GM12878 (cell line): ENCODE measurements at regions not wholly inside any gene's neighbourhood (a gene's known extent, or its start where the extent isn't known, plus 50 kb on each side); places are given as distances from the start of the nearest gene placed in this dataset.

Experiments
- ATAC-seq: fragments of 200-7000 bp; cut with Tn5 transposase; 3 replicates; pipeline ENCODE4 v1.9.1; 2020; ENCODE audit warnings: mild to moderate bottlenecking, moderate library complexity
- BruUV-seq: library from RNA; stranded (reverse); fragments of 400-500 nt; replicated peaks from 2 replicates; lab custom pipeline; 2021; lab: Mats Ljungman, UMichigan
- CTCF ChIA-PET: fragments of 300-600 bp; sonication (Branson Sonifier 250); formaldehyde crosslinking; extraction: SDS; loops from one replicate; lab custom pipeline; 2021; ENCODE audit warnings: inconsistent platforms; lab: Yijun Ruan, JAX
- POLR2A ChIA-PET: fragments of 350-600 bp; formaldehyde crosslinking; extraction: SDS; loops from one replicate; lab custom pipeline; 2021; ENCODE audit warnings: inconsistent platforms; lab: Charles Lee
- RAD21 ChIA-PET: fragments of 300-600 bp; sonication (Branson Sonifier 250); formaldehyde crosslinking; loops from one replicate; lab custom pipeline; 2023; ENCODE audit warnings: antibody characterized with exemption; ENCODE audit not compliant: unreplicated experiment; lab: Charles Lee
- SMC1A ChIA-PET: fragments of 300-600 bp; sonication (Branson Sonifier 250); formaldehyde crosslinking; loops from one replicate; lab custom pipeline; 2023; ENCODE audit not compliant: unreplicated experiment, uncharacterized antibody; lab: Charles Lee
- DNase-seq: peaks from one replicate; pipeline ENCODE4 v3.0.0-alpha.2; 2011; ENCODE audit warnings: low read depth, low spot score
- FAIRE-seq: peaks from 3 replicates; lab custom pipeline; 2011; peaks lifted over from hg19 to GRCh38; lab: Jason Lieb, UNC
- H2AFZ ChIP-seq: 2 replicates; pipeline ENCODE4 v1.6.0; 2011; ENCODE audit warnings: low read depth, low read length, control low read depth; ENCODE audit not compliant: control insufficient read depth
- H3K27ac ChIP-seq: 2 replicates; pipeline ENCODE4 v1.5.1; 2011; ENCODE audit warnings: control low read depth; ENCODE audit not compliant: control insufficient read depth, insufficient read depth
- H3K27me3 ChIP-seq, 2 experiments: replicated peaks in 1 of 2; 2 replicates each; pipeline versions ENCODE4 v1.6.0 to v1.6.1; 2011; ENCODE audit warnings: low read length in 1 of 2; ENCODE audit not compliant: control insufficient read depth in 2 of 2, insufficient read depth in 2 of 2
- H3K36me3 ChIP-seq, 2 experiments: 2 replicates each; pipeline ENCODE4 v1.5.1; 2011; ENCODE audit warnings: low read length in 1 of 2; ENCODE audit not compliant: control insufficient read depth in 2 of 2, insufficient read depth in 2 of 2
- H3K4me1 ChIP-seq: 2 replicates; pipeline ENCODE4 v1.6.1; 2011; ENCODE audit warnings: mild to moderate bottlenecking, low read length, moderate library complexity, mixed read lengths; ENCODE audit not compliant: control insufficient read depth, insufficient read depth
- H3K4me2 ChIP-seq: 2 replicates; pipeline ENCODE4 v1.6.0; 2011; ENCODE audit warnings: control low read depth; ENCODE audit not compliant: control insufficient read depth, insufficient read depth
- H3K4me3 ChIP-seq: fragments of 200-600 bp; sonication (generic); 2 replicates; pipeline ENCODE4 v1.5.1; 2016
- H3K79me2 ChIP-seq: 2 replicates; pipeline ENCODE4 v1.6.0; 2011; ENCODE audit warnings: low read length; ENCODE audit not compliant: control insufficient read depth, insufficient read depth
- H3K9ac ChIP-seq: 2 replicates; pipeline ENCODE4 v1.8.0; 2011; ENCODE audit warnings: low read length, control low read depth, mixed read lengths; ENCODE audit not compliant: control insufficient read depth, insufficient read depth
- H3K9me3 ChIP-seq: replicated peaks from 3 replicates; pipeline ENCODE4 v1.5.1; 2011; ENCODE audit warnings: mild to moderate bottlenecking, low read length; ENCODE audit not compliant: control insufficient read depth, insufficient read depth
- H4K20me1 ChIP-seq: 2 replicates; pipeline ENCODE4 v1.6.0; 2011; ENCODE audit not compliant: control insufficient read depth, insufficient read depth
- BCLAF1 ChIP-seq: fragments of 450-650 bp; IDR thresholded peaks from 2 replicates; pipeline ENCODE4 v1.6.1; 2017; ENCODE audit warnings: antibody characterized with exemption, mild to moderate bottlenecking, moderate library complexity
- E2F8 ChIP-seq: fragments of 450-650 bp; IDR thresholded peaks from 2 replicates; pipeline ENCODE4 v1.6.1; 2018; ENCODE audit warnings: mild to moderate bottlenecking, low read depth, moderate library complexity; ENCODE audit not compliant: partially characterized antibody
- IKZF2 ChIP-seq, 2 experiments: fragments of 450-650 bp; IDR thresholded peaks; 2 replicates each; pipeline ENCODE4 v1.6.1; 2017; ENCODE audit warnings: mild to moderate bottlenecking in 2 of 2, moderate library complexity in 2 of 2
- PAX8 ChIP-seq: fragments of 450-650 bp; IDR thresholded peaks from 2 replicates; pipeline ENCODE4 v1.6.1; 2017; ENCODE audit warnings: mild to moderate bottlenecking, moderate library complexity
- SREBF1 ChIP-seq: IDR thresholded peaks from 2 replicates; pipeline ENCODE4 v1.6.1; 2012; ENCODE audit warnings: mild to moderate bottlenecking, low read length
- ZNF217 ChIP-seq: fragments of 450-650 bp; IDR thresholded peaks from 2 replicates; pipeline ENCODE4 v1.6.1; 2017; ENCODE audit warnings: antibody characterized with exemption, mild to moderate bottlenecking
- in situ Hi-C: fragments of 300-500 bp; cut with MboI; formaldehyde crosslinking; loops from 9 replicates; pipeline ENCODE4 v1.14.3; 2018; ENCODE audit warnings: mixed read lengths
- intact Hi-C: fragments of 100-400 bp; cut with micrococcal nuclease; formaldehyde crosslinking; loops from one replicate; pipeline ENCODE4 v1.14.2; 2022; ENCODE audit not compliant: unreplicated experiment

- no peak for FAIRE-seq
- no TSS peak for BruUV-seq
- peaks cover 13% of the 10 kb centered on the region for H3K4me1 ChIP-seq
- no peak overlapping the region for H2AFZ ChIP-seq
- H3K4me3 ChIP-seq = no peak overlapping the region
- ATAC-seq = no peak
- CTCF ChIA-PET = no interaction called here
- TF ChIP-seq IKZF2 (IDR thresholded peaks at IDR 0.05) (no peak), SREBF1 (no peak), E2F8 (no peak), PAX8 (no peak), BCLAF1 (no peak), ZNF217 (no peak)
- no peak overlapping the region for H3K9ac ChIP-seq
- no peaks in the 10 kb centered on the region for H3K9me3 ChIP-seq
- no peak for DNase-seq
- in situ Hi-C loops = no loop called here
- no peaks in the 10 kb centered on the region for H3K27me3 ChIP-seq
- RAD21 ChIA-PET = no interaction called here
- no peak overlapping the region for H3K27ac ChIP-seq
- SMC1A ChIA-PET = no interaction called here
- H4K20me1 ChIP-seq = no peaks in the 10 kb centered on the region
- no peaks in the 10 kb centered on the region for H3K79me2 ChIP-seq
- no peak overlapping the region for H3K4me2 ChIP-seq
- intact Hi-C loops = no loop called here
- POLR2A ChIA-PET = no interaction called here
- H3K36me3 ChIP-seq = no peaks in the 10 kb centered on the region
These were observed 119.7 kb downstream of the DTL start for GRCh38 chr1:212155219-212155618.
